H1 (cell line): ENCODE measurements at regions not wholly inside any gene's neighbourhood (a gene's known extent, or its start where the extent isn't known, plus 50 kb on each side); places are given as distances from the start of the nearest gene placed in this dataset.

Experiments
- CTCF ChIA-PET: fragments of 300-600 bp; sonication (Branson Sonifier 250); formaldehyde crosslinking; loops from one replicate; lab custom pipeline; 2021; ENCODE audit not compliant: partially characterized antibody; lab: Charles Lee
- POLR2A ChIA-PET: fragments of 300-600 bp; sonication (Branson Sonifier 250); formaldehyde crosslinking; loops from one replicate; lab custom pipeline; 2021; ENCODE audit warnings: inconsistent platforms; ENCODE audit not compliant: partially characterized antibody; lab: Charles Lee
- DNase-seq, 2 experiments: peaks; one replicate each; pipeline versions ENCODE4 v3.0.0 to v3.0.0-alpha.2; 2010 to 2022; ENCODE audit warnings: low spot score in 2 of 2, low read depth in 1 of 2, mixed read lengths in 1 of 2
- FAIRE-seq: peaks from 2 replicates; lab custom pipeline; 2011; peaks lifted over from hg19 to GRCh38; lab: Jason Lieb, UNC
- H2AFZ ChIP-seq: 2 replicates; pipeline ENCODE4 v1.8.1; 2012; ENCODE audit warnings: low read length, inconsistent platforms
- H2AK5ac ChIP-seq: 2 replicates; pipeline ENCODE4 v1.6.1; 2013; ENCODE audit warnings: low read depth, low read length
- H2BK120ac ChIP-seq: replicated peaks from 2 replicates; pipeline ENCODE3; 2013; ENCODE audit warnings: low read depth, low read length, inconsistent platforms
- H2BK12ac ChIP-seq: 2 replicates; pipeline ENCODE4 v1.6.1; 2013; ENCODE audit warnings: low read depth, low read length
- H2BK15ac ChIP-seq: 2 replicates; pipeline ENCODE4 v1.6.1; 2013; ENCODE audit warnings: low read length
- H2BK20ac ChIP-seq: 2 replicates; pipeline ENCODE4 v1.6.1; 2013; ENCODE audit warnings: low read length
- H2BK5ac ChIP-seq: 2 replicates; pipeline ENCODE4 v1.6.1; 2013; ENCODE audit warnings: low read depth, low read length
- H3K14ac ChIP-seq: 2 replicates; pipeline ENCODE4 v1.6.1; 2013; ENCODE audit warnings: inconsistent platforms; ENCODE audit not compliant: insufficient read length
- H3K18ac ChIP-seq: 2 replicates; pipeline ENCODE4 v1.6.1; 2013; ENCODE audit warnings: low read length; ENCODE audit errors: extremely low read depth
- H3K23ac ChIP-seq: 2 replicates; pipeline ENCODE4 v1.6.1; 2013; ENCODE audit warnings: inconsistent platforms; ENCODE audit not compliant: insufficient read length
- H3K23me2 ChIP-seq: 2 replicates; pipeline ENCODE4 v1.6.1; 2013; ENCODE audit warnings: low read depth, low read length
- H3K27ac ChIP-seq: 2 replicates; pipeline ENCODE4 v1.6.1; 2011; ENCODE audit warnings: low read depth, low read length, inconsistent platforms
- H3K27me3 ChIP-seq, 4 experiments: replicated peaks in 1 of 4; 1 replicate in 1 of 4; 2 replicates in 3 of 4; pipeline versions ENCODE4 v1.6.1 to v1.8.1; 2011 to 2013; ENCODE audit warnings: low read length in 3 of 4, mild to moderate bottlenecking in 3 of 4, inconsistent platforms in 2 of 4, mixed read lengths in 2 of 4, moderate library complexity in 1 of 4; ENCODE audit not compliant: control insufficient read depth in 3 of 4, insufficient read depth in 3 of 4; ENCODE audit errors: extremely low read depth in 1 of 4
- H3K36me3 ChIP-seq, 4 experiments: 2 replicates each; pipeline versions ENCODE4 v1.6.1 to v1.8.1; 2011 to 2013; ENCODE audit warnings: mild to moderate bottlenecking in 4 of 4, low read length in 3 of 4, moderate library complexity in 2 of 4, control low read depth in 1 of 4, inconsistent platforms in 1 of 4; ENCODE audit not compliant: insufficient read depth in 4 of 4, control insufficient read depth in 2 of 4
- H3K4ac ChIP-seq: replicated peaks from 2 replicates; pipeline ENCODE3; 2013; ENCODE audit warnings: low read length, low read depth, mixed read lengths, inconsistent platforms; ENCODE audit not compliant: insufficient read length
- H3K4me1 ChIP-seq, 4 experiments: replicated peaks in 1 of 4; 1 replicate in 1 of 4; 2 replicates in 3 of 4; pipeline versions ENCODE4 v1.6.1 to v1.8.1; 2011 to 2013; ENCODE audit warnings: low read length in 3 of 4, inconsistent platforms in 2 of 4, mixed read lengths in 1 of 4; ENCODE audit not compliant: insufficient read depth in 4 of 4, control insufficient read depth in 3 of 4
- H3K4me2 ChIP-seq, 2 experiments: 2 replicates each; pipeline versions ENCODE4 v1.6.1 to v1.8.1; 2011 to 2013; ENCODE audit warnings: low read depth in 2 of 2, low read length in 2 of 2, control low read depth in 1 of 2, inconsistent platforms in 1 of 2, mild to moderate bottlenecking in 1 of 2; ENCODE audit not compliant: insufficient read depth in 1 of 2
- H3K4me3 ChIP-seq, 4 experiments: fragments of 200-600, 300-600 bp in 1 of 4; sonication (generic), shearing (Covaris generic), sonication (Bioruptor Twin) in 1 of 4; 2 replicates each; pipeline versions ENCODE4 v1.5.1 to v1.8.1; 2011 to 2016; ENCODE audit warnings: low read length in 4 of 4, low read depth in 3 of 4, control low read depth in 2 of 4, inconsistent platforms in 2 of 4, mild to moderate bottlenecking in 2 of 4, mixed read lengths in 1 of 4, moderate library complexity in 1 of 4; ENCODE audit not compliant: insufficient read depth in 2 of 4; ENCODE audit errors: extremely low read depth in 1 of 4
- H3K56ac ChIP-seq: replicated peaks from 2 replicates; pipeline ENCODE3; 2013; ENCODE audit warnings: low read depth, mild to moderate bottlenecking, mixed read lengths, low read length, inconsistent platforms; ENCODE audit not compliant: insufficient read length
- H3K79me1 ChIP-seq: 2 replicates; pipeline ENCODE4 v1.6.1; 2013; ENCODE audit warnings: low read depth, low read length, control low read depth
- H3K79me2 ChIP-seq, 2 experiments: 2 replicates each; pipeline versions ENCODE4 v1.6.1 to v1.8.1; 2012 to 2013; ENCODE audit warnings: low read length in 2 of 2, mild to moderate bottlenecking in 2 of 2, inconsistent platforms in 1 of 2; ENCODE audit not compliant: insufficient read depth in 2 of 2, control insufficient read depth in 1 of 2
- H3K9ac ChIP-seq, 4 experiments: replicated peaks in 1 of 4; 1 replicate in 1 of 4; 2 replicates in 3 of 4; pipeline versions ENCODE4 v1.6.1 to v1.8.1; 2011 to 2013; ENCODE audit warnings: low read depth in 3 of 4, low read length in 3 of 4, control low read depth in 2 of 4, mild to moderate bottlenecking in 2 of 4, moderate library complexity in 2 of 4, inconsistent platforms in 1 of 4; ENCODE audit errors: extremely low read depth in 1 of 4
- H3K9me3 ChIP-seq, 2 experiments: 2 replicates each; pipeline versions ENCODE4 v1.6.1 to v1.8.1; 2012 to 2013; ENCODE audit warnings: mild to moderate bottlenecking in 2 of 2, moderate library complexity in 2 of 2, control low read depth in 1 of 2, inconsistent platforms in 1 of 2, low read depth in 1 of 2, low read length in 1 of 2, mixed read lengths in 1 of 2; ENCODE audit not compliant: insufficient read depth in 2 of 2
- H4K20me1 ChIP-seq, 2 experiments: replicated peaks in 1 of 2; 2 replicates each; pipeline versions ENCODE3 to v1.8.1; 2011 to 2013; ENCODE audit warnings: inconsistent platforms in 2 of 2, low read length in 2 of 2, mild to moderate bottlenecking in 1 of 2; ENCODE audit not compliant: insufficient read depth in 2 of 2, control insufficient read depth in 1 of 2
- H4K5ac ChIP-seq: 2 replicates; pipeline ENCODE4 v1.6.1; 2013; ENCODE audit warnings: low read length, low read depth, mixed read lengths, inconsistent platforms; ENCODE audit not compliant: insufficient read length
- H4K8ac ChIP-seq: 2 replicates; pipeline ENCODE4 v1.8.0; 2013; ENCODE audit warnings: mild to moderate bottlenecking, moderate library complexity, low read length, inconsistent platforms; ENCODE audit not compliant: insufficient read depth; ENCODE audit errors: extremely low read depth
- H4K91ac ChIP-seq: replicated peaks from 2 replicates; pipeline ENCODE3; 2013; ENCODE audit warnings: low read length, mixed read lengths, inconsistent platforms; ENCODE audit not compliant: insufficient read length
- CBX5 ChIP-seq: fragments of 300-800, 300-1000 bp; sonication (generic); IDR thresholded peaks from 2 replicates; pipeline ENCODE4 v1.7.1; 2016; ENCODE audit warnings: antibody characterized with exemption, low read length, low read depth
- CBX8 ChIP-seq: fragments of 300-800, 300-1000 bp; sonication (generic); IDR thresholded peaks from 2 replicates; pipeline ENCODE4 v1.7.1; 2016; ENCODE audit warnings: low read depth, low read length, borderline replicate concordance
- NANOG ChIP-seq: IDR thresholded peaks from 2 replicates; pipeline ENCODE4 v1.6.1; 2011; ENCODE audit warnings: low read length, low read depth, mild to moderate bottlenecking, inconsistent platforms; ENCODE audit not compliant: insufficient read depth, poor library complexity, severe bottlenecking
- SP4 ChIP-seq: IDR thresholded peaks from 2 replicates; pipeline ENCODE4 v1.6.1; 2012; ENCODE audit warnings: low read length, inconsistent platforms

DNA sequence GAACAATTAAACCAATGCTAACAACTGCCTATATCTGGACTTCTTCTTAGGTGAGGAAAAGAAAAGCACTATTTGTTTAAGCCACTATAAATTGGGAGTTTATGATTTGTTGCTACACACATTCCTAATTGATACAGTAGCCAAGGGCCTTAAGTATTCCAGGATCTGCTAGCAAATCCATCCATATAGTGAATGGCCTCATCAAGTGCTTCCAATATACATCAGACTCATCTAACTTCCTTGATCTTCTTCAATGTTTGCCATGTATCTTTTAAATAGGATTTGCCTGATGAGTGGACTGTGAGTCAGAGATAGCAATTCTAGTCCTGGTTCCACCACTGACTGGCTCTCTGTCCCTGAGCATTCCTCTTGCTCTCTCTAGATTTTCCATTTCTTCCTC is 430.2 kb downstream of the OMA1 start:
- ChIA-PET POLR2A (no interaction called here), CTCF (interaction anchor here (1.5 kb wide), 1 partner anchor 19 kb away, joined by 3 read pairs; no protein-coding TSS in a partner anchor)
- Histone ChIP-seq H3K4me1 (no peaks in the 10 kb centered on the region), H3K23me2 (no peaks in the 10 kb centered on the region; the same call in 1 of the 2 replicates), H2BK12ac (no peak overlapping the region), H3K18ac (no peak overlapping the region), H3K79me1 (no peaks in the 10 kb centered on the region), H3K14ac (no peak overlapping the region), H4K8ac (no peak overlapping the region), H4K20me1 (no peaks in the 10 kb centered on the region), H2BK15ac (no peak overlapping the region), H2AFZ (no peak overlapping the region), H3K4me3 (no peak overlapping the region), H3K9me3 (peaks cover 5 to 13% of the 10 kb centered on the region in 2 experiments; a peak in 2 of 4 replicates), H2BK5ac (no peak overlapping the region), H3K23ac (no peak overlapping the region), H4K91ac (no peak overlapping the region), H3K9ac (no peak overlapping the region), H3K27me3 (no peaks in the 10 kb centered on the region), H2AK5ac (no peak overlapping the region), H3K4ac (no peak overlapping the region), H3K4me2 (no peak overlapping the region), H2BK20ac (no peak overlapping the region), H3K36me3 (peaks cover 0 to 4% (median 0%) of the 10 kb centered on the region in 4 experiments; a peak in 2 of 8 replicates), H2BK120ac (no peak overlapping the region), H4K5ac (no peak overlapping the region), H3K56ac (no peak overlapping the region), H3K79me2 (no peaks in the 10 kb centered on the region), H3K27ac (no peak overlapping the region)
- no peak for FAIRE-seq
- no peak for DNase-seq
- TF ChIP-seq NANOG (no peak), SP4 (no peak), CBX8 (no peak), CBX5 (no peak)
